Epithelial cell of esophagus (primary cell): ENCODE measurements at regions not wholly inside any gene's neighbourhood (a gene's known extent, or its start where the extent isn't known, plus 50 kb on each side); places are given as distances from the start of the nearest gene placed in this dataset.

Experiments
- DNase-seq: peaks from one replicate; pipeline ENCODE4 v3.0.0; 2010; ENCODE audit warnings: low read depth
- H3K4me3 ChIP-seq: 2 replicates; pipeline ENCODE4 v1.5.1; 2011; ENCODE audit warnings: mild to moderate bottlenecking, low read length, control low read depth
- TF ChIP-seq, protein P1 (sequence below): IDR thresholded peaks from 2 replicates; pipeline ENCODE4 v1.5.1; 2011; ENCODE audit warnings: low read depth, mild to moderate bottlenecking, low read length, control low read depth, inconsistent platforms; ENCODE audit not compliant: insufficient read depth; ENCODE audit errors: missing control alignments

GRCh38 chr9:2979957-2980610 is 136.2 kb upstream of the PUM3 start:
- no peak overlapping the region for H3K4me3 ChIP-seq
- no peak for DNase-seq
- TF ChIP-seq, protein P1, sequence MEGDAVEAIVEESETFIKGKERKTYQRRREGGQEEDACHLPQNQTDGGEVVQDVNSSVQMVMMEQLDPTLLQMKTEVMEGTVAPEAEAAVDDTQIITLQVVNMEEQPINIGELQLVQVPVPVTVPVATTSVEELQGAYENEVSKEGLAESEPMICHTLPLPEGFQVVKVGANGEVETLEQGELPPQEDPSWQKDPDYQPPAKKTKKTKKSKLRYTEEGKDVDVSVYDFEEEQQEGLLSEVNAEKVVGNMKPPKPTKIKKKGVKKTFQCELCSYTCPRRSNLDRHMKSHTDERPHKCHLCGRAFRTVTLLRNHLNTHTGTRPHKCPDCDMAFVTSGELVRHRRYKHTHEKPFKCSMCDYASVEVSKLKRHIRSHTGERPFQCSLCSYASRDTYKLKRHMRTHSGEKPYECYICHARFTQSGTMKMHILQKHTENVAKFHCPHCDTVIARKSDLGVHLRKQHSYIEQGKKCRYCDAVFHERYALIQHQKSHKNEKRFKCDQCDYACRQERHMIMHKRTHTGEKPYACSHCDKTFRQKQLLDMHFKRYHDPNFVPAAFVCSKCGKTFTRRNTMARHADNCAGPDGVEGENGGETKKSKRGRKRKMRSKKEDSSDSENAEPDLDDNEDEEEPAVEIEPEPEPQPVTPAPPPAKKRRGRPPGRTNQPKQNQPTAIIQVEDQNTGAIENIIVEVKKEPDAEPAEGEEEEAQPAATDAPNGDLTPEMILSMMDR, result no peak

- no peak for DNase-seq
- H3K4me3 ChIP-seq, result no peak overlapping the region
- TF ChIP-seq, protein P1, result no peak
Measured at GRCh38 chr9:2972475-2972874, 128.6 kb upstream of the PUM3 start.

GRCh38 chr9:2970864-2971263 is 127.0 kb upstream of the PUM3 start:
- DNase-seq, result no peak
- TF ChIP-seq, protein P1, result no peak
- no peak overlapping the region for H3K4me3 ChIP-seq

GRCh38 chr9:2967766-2968165 is 123.9 kb upstream of the PUM3 start:
- TF ChIP-seq, protein P1, result no peak
- no peak overlapping the region for H3K4me3 ChIP-seq
- peak; percentile 28 for DNase-seq

- TF ChIP-seq, protein P1, result no peak
- no peak overlapping the region for H3K4me3 ChIP-seq
- DNase-seq, result no peak
Measured at GRCh38 chr9:2966565-2967300, 122.8 kb upstream of the PUM3 start.

DNA sequence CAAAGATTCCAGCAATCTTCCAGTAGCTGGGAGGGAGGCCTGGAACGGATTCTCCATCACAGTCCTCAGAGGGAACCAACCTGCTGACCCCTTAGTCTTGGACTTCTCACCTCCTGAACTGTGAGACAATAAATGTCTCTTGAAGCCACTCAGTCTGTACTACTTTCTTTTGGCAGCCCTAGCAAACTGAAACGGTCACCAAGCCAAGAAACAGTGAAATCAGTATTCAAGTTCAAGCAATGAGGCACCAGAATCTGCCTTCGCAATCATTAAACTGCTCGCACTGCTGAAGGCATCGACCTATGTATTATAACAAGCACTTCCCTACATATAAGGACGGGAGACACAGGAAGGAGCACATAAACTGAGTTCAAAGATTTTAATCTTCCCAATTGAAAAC is 120.6 kb upstream of the PUM3 start:
- TF ChIP-seq, protein P1, result no peak
- no peak overlapping the region for H3K4me3 ChIP-seq
- no peak for DNase-seq

DNA sequence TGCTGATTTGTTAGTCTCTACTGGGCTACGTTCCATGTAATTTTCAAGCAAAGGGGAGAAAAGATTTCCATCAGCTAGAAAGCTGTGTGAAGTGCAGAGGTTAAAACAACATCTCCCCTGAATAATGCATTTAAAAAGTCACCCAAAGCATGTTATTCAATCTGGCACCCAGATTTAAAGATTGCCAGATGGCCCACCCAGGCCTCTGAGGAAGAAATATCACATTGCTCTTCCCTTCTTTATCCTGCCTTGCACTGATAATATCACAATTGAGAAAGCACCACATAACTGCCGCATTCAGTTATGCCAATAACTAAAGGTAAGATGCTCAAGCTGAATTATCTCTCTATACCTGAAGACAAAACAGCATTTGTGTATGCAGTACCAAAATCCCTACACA is 119.4 kb upstream of the PUM3 start:
- TF ChIP-seq, protein P1, result no peak
- DNase-seq, result no peak
- no peak overlapping the region for H3K4me3 ChIP-seq
